ENCODE measurements at regions not wholly inside any gene's neighbourhood (a gene's known extent, or its start where the extent isn't known, plus 50 kb on each side); places are given as distances from the start of the nearest gene placed in this dataset.

- Histone ChIP-seq H3K27me3 (ENCODE audit: low read length) (no peaks in the 10 kb centered on the region), H3K9me3 (ENCODE audit: insufficient read depth, low read length) (no peaks in the 10 kb centered on the region), H3K36me3 (ENCODE audit: low read length) (no peaks in the 10 kb centered on the region), H3K27ac (ENCODE audit: low read depth, low read length) (no peak overlapping the region), H3K79me2 (ENCODE audit: insufficient read depth, low read length) (no peaks in the 10 kb centered on the region), H4K20me1 (ENCODE audit: low read depth, low read length) (no peaks in the 10 kb centered on the region), H3F3A (ENCODE audit: insufficient read depth) (no peaks in the 10 kb centered on the region), H2AFZ (ENCODE audit: low read depth, low read length, severe bottlenecking) (no peak overlapping the region), H3K4me2 (ENCODE audit: low read depth, low read length, poor library complexity, severe bottlenecking) (no peak overlapping the region), H3K9ac (ENCODE audit: low read length) (no peak overlapping the region), H3K4me3 (ENCODE audit: insufficient read depth, low read length, poor library complexity, severe bottlenecking) (no peak overlapping the region), H3K9me2 (replicated peaks; ENCODE audit: insufficient read depth, low read length) (no peaks in the 10 kb centered on the region)
- TF ChIP-seq EZH2phosphoT487 (conservative IDR thresholded peaks at IDR 0.05; ENCODE audit: low read length) (no peak), CTCF (IDR thresholded peaks at IDR 0.05; ENCODE audit: insufficient read depth, low read length, poor library complexity, severe bottlenecking) (no peak)
Observed at GRCh38 chr12:22794017-22794416, 169.0 kb downstream of the ETNK1 start.

GRCh38 chr12:22796941-22797630, 172.1 kb downstream of the ETNK1 start:
- no peak overlapping the region for H3K9ac ChIP-seq (ENCODE audit: low read length)
- no peaks in the 10 kb centered on the region for H3K36me3 ChIP-seq (ENCODE audit: low read length)
- H3K79me2 ChIP-seq (ENCODE audit: insufficient read depth, low read length) = no peaks in the 10 kb centered on the region
- no peaks in the 10 kb centered on the region for H4K20me1 ChIP-seq (ENCODE audit: low read depth, low read length)
- H3K4me2 ChIP-seq (ENCODE audit: low read depth, low read length, poor library complexity, severe bottlenecking) = no peak overlapping the region
- H3K27ac ChIP-seq (ENCODE audit: low read depth, low read length) = no peak overlapping the region
- H3K4me3 ChIP-seq (ENCODE audit: insufficient read depth, low read length, poor library complexity, severe bottlenecking) = no peak overlapping the region
- H3K27me3 ChIP-seq (ENCODE audit: low read length) = no peaks in the 10 kb centered on the region
- no peaks in the 10 kb centered on the region for H3F3A ChIP-seq (ENCODE audit: insufficient read depth)
- no peak overlapping the region for H2AFZ ChIP-seq (ENCODE audit: low read depth, low read length, severe bottlenecking)
- H3K9me2 ChIP-seq (replicated peaks; ENCODE audit: insufficient read depth, low read length) = no peaks in the 10 kb centered on the region
- H3K9me3 ChIP-seq (ENCODE audit: insufficient read depth, low read length) = no peaks in the 10 kb centered on the region
- TF ChIP-seq CTCF (IDR thresholded peaks at IDR 0.05; ENCODE audit: insufficient read depth, low read length, poor library complexity, severe bottlenecking) (no peak), EZH2phosphoT487 (conservative IDR thresholded peaks at IDR 0.05; ENCODE audit: low read length) (no peak)

DNA sequence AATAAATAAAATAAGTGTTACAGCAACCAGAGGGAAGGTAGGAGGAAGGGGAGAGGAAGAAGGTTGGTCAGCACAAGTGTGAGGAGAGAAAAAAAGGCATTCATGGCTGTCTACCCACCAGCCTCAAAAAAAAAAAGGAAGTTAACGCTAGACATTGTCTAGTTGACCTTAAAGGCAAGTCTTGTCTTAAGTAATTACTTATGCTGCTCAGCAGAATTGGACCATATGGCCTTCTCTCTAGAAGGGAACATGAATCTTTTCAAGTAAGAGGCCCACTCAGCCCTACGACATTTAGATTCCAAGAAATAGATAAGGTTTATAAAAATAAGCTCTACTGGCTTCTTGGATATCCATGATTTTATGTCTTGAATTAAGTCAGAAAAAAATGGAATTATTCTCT, 172.7 kb downstream of the ETNK1 start:
- Histone ChIP-seq H3K4me3 (ENCODE audit: insufficient read depth, low read length, poor library complexity, severe bottlenecking) (no peak overlapping the region), H3F3A (ENCODE audit: insufficient read depth) (no peaks in the 10 kb centered on the region), H4K20me1 (ENCODE audit: low read depth, low read length) (no peaks in the 10 kb centered on the region), H3K9me3 (ENCODE audit: insufficient read depth, low read length) (no peaks in the 10 kb centered on the region), H3K4me2 (ENCODE audit: low read depth, low read length, poor library complexity, severe bottlenecking) (no peak overlapping the region), H3K9me2 (replicated peaks; ENCODE audit: insufficient read depth, low read length) (no peaks in the 10 kb centered on the region), H3K27me3 (ENCODE audit: low read length) (no peaks in the 10 kb centered on the region), H3K36me3 (ENCODE audit: low read length) (no peaks in the 10 kb centered on the region), H3K79me2 (ENCODE audit: insufficient read depth, low read length) (no peaks in the 10 kb centered on the region), H2AFZ (ENCODE audit: low read depth, low read length, severe bottlenecking) (no peak overlapping the region), H3K27ac (ENCODE audit: low read depth, low read length) (no peak overlapping the region), H3K9ac (ENCODE audit: low read length) (no peak overlapping the region)
- no peak for TF ChIP-seq CTCF (IDR thresholded peaks at IDR 0.05; ENCODE audit: insufficient read depth, low read length, poor library complexity, severe bottlenecking)
- no peak for TF ChIP-seq EZH2phosphoT487 (conservative IDR thresholded peaks at IDR 0.05; ENCODE audit: low read length)
